ENCODE measurements at regions not wholly inside any gene's neighbourhood (a gene's known extent, or its start where the extent isn't known, plus 50 kb on each side); places are given as distances from the start of the nearest gene placed in this dataset.

GRCh38 chr14:30299915-30300314, 259.0 kb upstream of the G2E3 start:
- no peak for DNase-seq (ENCODE audit: low read depth in 2 of 2)

DNA sequence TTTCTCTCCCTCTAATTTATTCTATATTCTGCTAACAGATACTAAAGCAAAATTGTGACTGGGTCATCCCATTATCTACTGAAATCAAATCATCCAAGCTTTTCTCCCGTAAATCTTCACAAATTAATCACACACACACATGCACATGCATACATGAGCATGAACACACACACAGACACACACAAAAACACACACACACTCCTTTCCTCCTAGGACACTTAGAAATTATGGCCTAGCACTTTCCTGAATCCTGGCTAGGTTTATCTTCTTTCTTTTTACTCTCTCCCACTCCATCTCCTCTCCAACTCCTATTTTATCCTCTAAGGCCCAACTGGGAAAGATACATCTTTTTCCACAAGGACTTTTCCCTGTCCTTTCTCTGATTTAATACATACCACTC, 255.6 kb upstream of the G2E3 start:
- DNase-seq (ENCODE audit: low read depth in 2 of 2) = no peak

- no peak for DNase-seq (ENCODE audit: low read depth in 2 of 2)
Measured at GRCh38 chr14:30305346-30305745, 253.6 kb upstream of the G2E3 start.

GRCh38 chr14:30309405-30309804, 249.6 kb upstream of the G2E3 start:
- no peak for DNase-seq (ENCODE audit: low read depth in 2 of 2)

DNA sequence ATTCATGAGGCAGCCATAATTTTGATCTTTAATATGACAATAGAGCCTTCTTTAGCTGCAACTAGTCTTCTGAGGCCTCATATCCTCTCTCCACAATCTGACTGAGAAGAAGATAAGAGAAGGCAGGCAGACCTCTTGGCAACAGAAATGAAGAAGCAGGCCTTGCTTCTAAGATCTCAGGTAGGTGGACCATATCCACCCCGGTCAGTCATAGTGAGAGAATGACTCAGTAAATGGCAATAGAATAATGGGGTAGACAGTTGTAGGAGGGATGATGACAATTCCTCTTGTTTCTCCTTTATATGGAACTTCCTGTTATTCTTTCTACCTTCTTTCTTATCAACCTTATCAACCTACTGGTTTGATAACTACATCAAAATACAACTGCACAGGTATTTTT, 246.7 kb upstream of the G2E3 start:
- no peak for DNase-seq (ENCODE audit: low read depth in 2 of 2)

- DNase-seq (ENCODE audit: low read depth in 2 of 2) = no peak
Measured at GRCh38 chr14:30317729-30318128, 241.2 kb upstream of the G2E3 start.

DNA sequence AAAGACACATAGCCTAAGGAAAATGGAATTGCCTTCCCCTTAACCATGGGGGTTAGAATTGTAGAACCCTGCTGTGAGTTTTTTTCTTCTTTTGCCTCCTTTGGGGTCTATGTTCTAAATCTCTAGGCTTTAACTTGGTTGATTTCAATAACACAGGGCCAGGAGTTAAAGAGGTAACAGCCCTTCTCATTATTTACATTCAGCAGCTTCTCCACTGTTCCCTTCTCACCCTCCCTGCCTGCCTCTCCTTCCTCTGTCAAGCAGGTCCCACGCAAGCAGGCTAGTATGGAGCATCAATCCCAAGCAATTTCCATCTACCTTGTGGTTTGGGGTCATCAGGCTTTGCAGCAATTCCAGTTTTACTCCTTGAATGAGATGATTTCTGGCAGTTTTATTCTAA, 236.1 kb upstream of the G2E3 start:
- DNase-seq (ENCODE audit: low read depth in 2 of 2) = no peak

DNA sequence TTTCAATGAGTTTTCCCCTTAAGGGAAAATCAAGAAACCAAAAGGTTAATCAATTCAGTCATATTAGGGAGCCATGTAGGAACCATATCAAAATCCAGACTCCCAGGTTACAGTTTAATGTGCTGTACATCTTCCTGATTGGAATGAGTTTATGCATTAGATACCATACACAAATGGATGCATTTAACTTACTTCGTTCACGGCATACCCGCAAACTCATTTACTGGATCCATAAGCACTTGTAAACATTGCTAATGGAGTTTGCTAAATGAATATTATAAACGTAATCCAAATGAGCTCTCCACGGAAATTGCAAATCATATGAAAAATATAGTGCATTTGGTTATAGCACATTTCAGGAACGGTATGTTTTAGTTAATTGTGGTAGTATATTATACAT, 228.9 kb upstream of the G2E3 start:
- no peak for DNase-seq (ENCODE audit: low read depth in 2 of 2)

DNA sequence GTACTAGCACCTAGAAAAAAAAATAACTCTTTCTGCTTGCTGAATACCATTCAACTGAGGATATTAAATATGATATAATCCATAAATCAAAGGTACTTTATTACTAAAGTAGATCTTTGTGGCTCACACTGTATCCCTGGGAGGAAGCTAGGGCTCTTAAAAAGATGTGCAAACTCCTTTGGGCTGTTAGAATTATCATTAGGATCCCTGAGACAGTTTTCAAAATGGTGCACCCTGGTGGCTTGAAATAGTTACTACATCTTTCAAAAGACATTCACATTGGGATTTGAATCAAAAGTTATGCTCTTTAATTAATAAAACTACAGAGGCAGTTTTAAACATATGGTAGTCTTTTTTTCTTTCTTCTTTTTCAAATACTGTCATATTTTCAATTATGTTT, 228.5 kb upstream of the G2E3 start:
- DNase-seq (ENCODE audit: low read depth in 2 of 2) = no peak

- DNase-seq (ENCODE audit: low read depth in 2 of 2) = no peak
Measured at GRCh38 chr14:30331030-30331429, 227.9 kb upstream of the G2E3 start.

DNA sequence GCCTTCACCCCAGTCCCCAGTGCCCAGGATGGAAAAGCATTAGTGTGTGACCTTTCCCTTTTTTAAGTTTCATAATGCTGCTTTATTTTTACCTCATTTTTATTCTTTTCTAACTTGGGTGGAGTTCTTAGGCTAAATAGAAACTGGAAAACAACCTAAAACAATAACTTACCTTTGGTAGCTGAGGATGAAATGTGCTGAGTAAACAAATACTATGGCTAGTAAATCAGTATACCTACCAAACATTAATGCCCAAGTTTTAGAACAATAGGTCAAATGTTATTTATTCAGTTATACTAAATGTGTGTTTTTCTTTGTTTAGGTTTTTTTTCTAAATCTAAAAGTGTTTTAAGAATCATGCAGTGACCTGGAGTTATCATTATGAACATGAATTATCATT, 226.6 kb upstream of the G2E3 start:
- no peak for DNase-seq (ENCODE audit: low read depth in 2 of 2)

DNA sequence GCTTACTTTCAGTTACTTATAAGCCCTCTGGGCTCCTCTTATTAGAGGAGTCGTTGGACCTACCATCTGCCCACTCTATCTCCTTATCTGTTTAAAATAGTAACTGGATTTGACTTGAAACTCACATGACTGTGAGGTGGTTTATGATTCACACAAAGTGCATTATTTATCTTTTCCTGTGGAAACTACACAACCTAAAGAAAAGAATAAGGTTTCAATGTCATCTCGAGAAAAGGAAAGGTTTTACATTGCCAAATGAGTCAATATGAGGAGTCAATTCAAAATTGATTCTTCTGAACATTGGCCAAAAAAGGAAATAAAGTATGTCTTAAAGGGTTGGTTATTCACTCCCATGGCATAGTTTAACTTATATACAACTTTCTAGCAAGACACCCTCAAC, 225.0 kb upstream of the G2E3 start:
- DNase-seq (ENCODE audit: low read depth in 2 of 2) = no peak

- no peak for DNase-seq (ENCODE audit: low read depth in 2 of 2)
Measured at GRCh38 chr14:30337456-30337855, 221.5 kb upstream of the G2E3 start.

- DNase-seq (ENCODE audit: low read depth in 2 of 2) = no peak
Measured at GRCh38 chr14:30339311-30339901, 219.6 kb upstream of the G2E3 start.

GRCh38 chr14:30340495-30340894, 218.5 kb upstream of the G2E3 start:
- DNase-seq (ENCODE audit: low read depth in 2 of 2) = no peak

- DNase-seq (ENCODE audit: low read depth in 2 of 2) = no peak
Measured at GRCh38 chr14:30345511-30345910, 213.4 kb upstream of the G2E3 start.

GRCh38 chr14:30348445-30348844, 210.5 kb upstream of the G2E3 start:
- DNase-seq (ENCODE audit: low read depth in 2 of 2) = no peak

- no peak for DNase-seq (ENCODE audit: low read depth in 2 of 2)
Measured at GRCh38 chr14:30349520-30349919, 209.4 kb upstream of the G2E3 start.

GRCh38 chr14:30354439-30354838, 204.5 kb upstream of the G2E3 start:
- no peak for DNase-seq (ENCODE audit: low read depth in 2 of 2)

DNA sequence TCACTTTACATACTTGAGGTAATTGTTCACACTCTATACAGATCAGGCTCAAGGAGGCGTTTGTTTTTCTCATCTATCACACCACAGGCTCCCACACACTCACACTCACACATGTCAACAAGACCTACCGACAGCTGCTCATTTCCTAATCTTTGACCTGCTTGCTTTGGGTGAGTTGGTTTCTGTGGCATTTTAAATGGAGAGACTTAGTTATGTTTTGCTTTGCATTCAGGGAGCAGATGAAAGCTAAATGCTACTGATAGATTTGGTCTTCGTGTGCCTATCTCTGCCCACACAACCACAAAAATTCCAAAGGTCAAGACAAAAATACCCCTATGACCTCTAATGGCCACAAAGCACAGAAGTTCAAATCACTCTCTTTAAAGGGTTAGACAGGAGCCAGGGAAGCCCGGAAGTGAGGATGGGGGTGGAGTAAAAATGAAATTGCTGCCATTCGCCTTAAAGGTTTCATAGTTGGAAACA, 203.5 kb upstream of the G2E3 start:
- peak in 1 of 2 experiments; percentile 2 for DNase-seq (ENCODE audit: low read depth in 2 of 2)

GRCh38 chr14:30356438-30357202, 202.3 kb upstream of the G2E3 start:
- DNase-seq (ENCODE audit: low read depth in 2 of 2) = no peak

GRCh38 chr14:30357791-30358190, 201.2 kb upstream of the G2E3 start:
- no peak for DNase-seq (ENCODE audit: low read depth in 2 of 2)

- no peak for DNase-seq (ENCODE audit: low read depth in 2 of 2)
Measured at GRCh38 chr14:30362369-30363218, 196.4 kb upstream of the G2E3 start.

All from stimulated activated CD4-positive, alpha-beta T cell treated with anti-CD3 and anti-CD28 coated beads, Interleukin-12 subunit alpha, Interleukin-12 subunit beta, amount 100 ng/mL, for 24 hours (primary cell).